ENCODE measurements at regions not wholly inside any gene's neighbourhood (a gene's known extent, or its start where the extent isn't known, plus 50 kb on each side); places are given as distances from the start of the nearest gene placed in this dataset.

- TF ChIP-seq, protein P1, sequence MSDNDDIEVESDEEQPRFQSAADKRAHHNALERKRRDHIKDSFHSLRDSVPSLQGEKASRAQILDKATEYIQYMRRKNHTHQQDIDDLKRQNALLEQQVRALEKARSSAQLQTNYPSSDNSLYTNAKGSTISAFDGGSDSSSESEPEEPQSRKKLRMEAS (IDR thresholded peaks at IDR 0.05; ENCODE audit: low read depth): no peak
- TF ChIP-seq CHD2 (IDR thresholded peaks at IDR 0.05; ENCODE audit: low read length, partially characterized antibody): no peak
- TF ChIP-seq, protein P2, sequence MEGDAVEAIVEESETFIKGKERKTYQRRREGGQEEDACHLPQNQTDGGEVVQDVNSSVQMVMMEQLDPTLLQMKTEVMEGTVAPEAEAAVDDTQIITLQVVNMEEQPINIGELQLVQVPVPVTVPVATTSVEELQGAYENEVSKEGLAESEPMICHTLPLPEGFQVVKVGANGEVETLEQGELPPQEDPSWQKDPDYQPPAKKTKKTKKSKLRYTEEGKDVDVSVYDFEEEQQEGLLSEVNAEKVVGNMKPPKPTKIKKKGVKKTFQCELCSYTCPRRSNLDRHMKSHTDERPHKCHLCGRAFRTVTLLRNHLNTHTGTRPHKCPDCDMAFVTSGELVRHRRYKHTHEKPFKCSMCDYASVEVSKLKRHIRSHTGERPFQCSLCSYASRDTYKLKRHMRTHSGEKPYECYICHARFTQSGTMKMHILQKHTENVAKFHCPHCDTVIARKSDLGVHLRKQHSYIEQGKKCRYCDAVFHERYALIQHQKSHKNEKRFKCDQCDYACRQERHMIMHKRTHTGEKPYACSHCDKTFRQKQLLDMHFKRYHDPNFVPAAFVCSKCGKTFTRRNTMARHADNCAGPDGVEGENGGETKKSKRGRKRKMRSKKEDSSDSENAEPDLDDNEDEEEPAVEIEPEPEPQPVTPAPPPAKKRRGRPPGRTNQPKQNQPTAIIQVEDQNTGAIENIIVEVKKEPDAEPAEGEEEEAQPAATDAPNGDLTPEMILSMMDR (IDR thresholded peaks at IDR 0.05): no peak
- TF ChIP-seq, protein P3, sequence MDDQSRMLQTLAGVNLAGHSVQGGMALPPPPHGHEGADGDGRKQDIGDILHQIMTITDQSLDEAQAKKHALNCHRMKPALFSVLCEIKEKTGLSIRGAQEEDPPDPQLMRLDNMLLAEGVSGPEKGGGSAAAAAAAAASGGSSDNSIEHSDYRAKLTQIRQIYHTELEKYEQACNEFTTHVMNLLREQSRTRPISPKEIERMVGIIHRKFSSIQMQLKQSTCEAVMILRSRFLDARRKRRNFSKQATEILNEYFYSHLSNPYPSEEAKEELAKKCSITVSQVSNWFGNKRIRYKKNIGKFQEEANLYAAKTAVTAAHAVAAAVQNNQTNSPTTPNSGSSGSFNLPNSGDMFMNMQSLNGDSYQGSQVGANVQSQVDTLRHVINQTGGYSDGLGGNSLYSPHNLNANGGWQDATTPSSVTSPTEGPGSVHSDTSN (IDR thresholded peaks at IDR 0.05): no peak
- TF ChIP-seq SIN3A (IDR thresholded peaks at IDR 0.05; ENCODE audit: borderline replicate concordance, low read depth, low read length): no peak
- no peak for TF ChIP-seq RCOR1 (IDR thresholded peaks at IDR 0.05; ENCODE audit: low read length)
- TF ChIP-seq TAF1 (IDR thresholded peaks at IDR 0.05; ENCODE audit: borderline replicate concordance, low read depth, low read length): no peak
- TF ChIP-seq POLR2AphosphoS5 (IDR thresholded peaks at IDR 0.05; ENCODE audit: low read depth, low read length): no peak
- no peak for TF ChIP-seq ELF1 (IDR thresholded peaks at IDR 0.05)
- TF ChIP-seq YY1 (IDR thresholded peaks at IDR 0.05; ENCODE audit: low read depth): no peak
- no peak for TF ChIP-seq FOXM1 (IDR thresholded peaks at IDR 0.05; ENCODE audit: low read depth)
- no peak for TF ChIP-seq EZH2phosphoT487 (IDR thresholded peaks at IDR 0.05; ENCODE audit: borderline replicate concordance, low read depth)
- no peak for TF ChIP-seq GABPA (IDR thresholded peaks at IDR 0.05; ENCODE audit: low read depth)
- TF ChIP-seq, protein P4, sequence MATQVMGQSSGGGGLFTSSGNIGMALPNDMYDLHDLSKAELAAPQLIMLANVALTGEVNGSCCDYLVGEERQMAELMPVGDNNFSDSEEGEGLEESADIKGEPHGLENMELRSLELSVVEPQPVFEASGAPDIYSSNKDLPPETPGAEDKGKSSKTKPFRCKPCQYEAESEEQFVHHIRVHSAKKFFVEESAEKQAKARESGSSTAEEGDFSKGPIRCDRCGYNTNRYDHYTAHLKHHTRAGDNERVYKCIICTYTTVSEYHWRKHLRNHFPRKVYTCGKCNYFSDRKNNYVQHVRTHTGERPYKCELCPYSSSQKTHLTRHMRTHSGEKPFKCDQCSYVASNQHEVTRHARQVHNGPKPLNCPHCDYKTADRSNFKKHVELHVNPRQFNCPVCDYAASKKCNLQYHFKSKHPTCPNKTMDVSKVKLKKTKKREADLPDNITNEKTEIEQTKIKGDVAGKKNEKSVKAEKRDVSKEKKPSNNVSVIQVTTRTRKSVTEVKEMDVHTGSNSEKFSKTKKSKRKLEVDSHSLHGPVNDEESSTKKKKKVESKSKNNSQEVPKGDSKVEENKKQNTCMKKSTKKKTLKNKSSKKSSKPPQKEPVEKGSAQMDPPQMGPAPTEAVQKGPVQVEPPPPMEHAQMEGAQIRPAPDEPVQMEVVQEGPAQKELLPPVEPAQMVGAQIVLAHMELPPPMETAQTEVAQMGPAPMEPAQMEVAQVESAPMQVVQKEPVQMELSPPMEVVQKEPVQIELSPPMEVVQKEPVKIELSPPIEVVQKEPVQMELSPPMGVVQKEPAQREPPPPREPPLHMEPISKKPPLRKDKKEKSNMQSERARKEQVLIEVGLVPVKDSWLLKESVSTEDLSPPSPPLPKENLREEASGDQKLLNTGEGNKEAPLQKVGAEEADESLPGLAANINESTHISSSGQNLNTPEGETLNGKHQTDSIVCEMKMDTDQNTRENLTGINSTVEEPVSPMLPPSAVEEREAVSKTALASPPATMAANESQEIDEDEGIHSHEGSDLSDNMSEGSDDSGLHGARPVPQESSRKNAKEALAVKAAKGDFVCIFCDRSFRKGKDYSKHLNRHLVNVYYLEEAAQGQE (IDR thresholded peaks at IDR 0.05; ENCODE audit: low read depth, low read length): no peak
Observed at GRCh38 chr3:26245236-26245635, 377.3 kb upstream of the LRRC3B start.

All from SK-N-SH (cell line).